UCSD-AML1 (cell line): ENCODE measurements at regions not wholly inside any gene's neighbourhood (a gene's known extent, or its start where the extent isn't known, plus 50 kb on each side); places are given as distances from the start of the nearest gene placed in this dataset.
"Not testable (repeated sequence)": the region's sequence is repeated elsewhere in the genome, so short reads cannot be mapped to it uniquely, and the experiment has no call there.

Experiments
- DNase-seq: peaks from one replicate; lab custom pipeline; 2025; ENCODE audit not compliant: unreplicated experiment; lab: John Stamatoyannopoulos, UW

GRCh38 chr3:65004795-65005295, 317.0 kb upstream of the ADAMTS9 start:
- no peak for DNase-seq

- DNase-seq, result no peak
Observed at GRCh38 chr3:65004306-65004705, 316.5 kb upstream of the ADAMTS9 start.

- DNase-seq, result not testable (repeated sequence)
Observed at GRCh38 chr3:65001119-65001518, 313.3 kb upstream of the ADAMTS9 start.

GRCh38 chr3:64998317-64998716, 310.5 kb upstream of the ADAMTS9 start:
- DNase-seq, result no peak

GRCh38 chr3:64995857-64996551, 308.2 kb upstream of the ADAMTS9 start:
- no peak for DNase-seq

- DNase-seq, result no peak
Observed at GRCh38 chr3:64993781-64994180, 306.0 kb upstream of the ADAMTS9 start.

- DNase-seq, result no peak
Observed at GRCh38 chr3:64992530-64993285, 304.9 kb upstream of the ADAMTS9 start.

GRCh38 chr3:64988188-64988587, 300.4 kb upstream of the ADAMTS9 start:
- DNase-seq, result peak; percentile 19

GRCh38 chr3:64987726-64988125, 299.9 kb upstream of the ADAMTS9 start:
- DNase-seq, result peak; percentile 18

- DNase-seq, result no peak
Observed at GRCh38 chr3:64985072-64985471, 297.3 kb upstream of the ADAMTS9 start.

GRCh38 chr3:64983583-64984359, 296.0 kb upstream of the ADAMTS9 start:
- DNase-seq, result no peak

- DNase-seq, result no peak
Observed at GRCh38 chr3:64977308-64978100, 289.7 kb upstream of the ADAMTS9 start.

- DNase-seq, result no peak
Observed at GRCh38 chr3:64976456-64976855, 288.7 kb upstream of the ADAMTS9 start.

GRCh38 chr3:64975147-64975546, 287.3 kb upstream of the ADAMTS9 start:
- DNase-seq, result no peak

GRCh38 chr3:64974401-64974800, 286.6 kb upstream of the ADAMTS9 start:
- no peak for DNase-seq

- no peak for DNase-seq
Observed at GRCh38 chr3:64972793-64973192, 285.0 kb upstream of the ADAMTS9 start.

- no peak for DNase-seq
Observed at GRCh38 chr3:64971602-64972001, 283.8 kb upstream of the ADAMTS9 start.

GRCh38 chr3:64970634-64971033, 282.8 kb upstream of the ADAMTS9 start:
- no peak for DNase-seq

GRCh38 chr3:64961301-64961700, 273.5 kb upstream of the ADAMTS9 start:
- DNase-seq, result no peak

GRCh38 chr3:64958199-64958843, 270.5 kb upstream of the ADAMTS9 start:
- DNase-seq, result no peak
